ENCODE measurements at regions not wholly inside any gene's neighbourhood (a gene's known extent, or its start where the extent isn't known, plus 50 kb on each side); places are given as distances from the start of the nearest gene placed in this dataset.

- H3K4me1 ChIP-seq = no peaks in the 10 kb centered on the region
- no peaks in the 10 kb centered on the region for H3K36me3 ChIP-seq
- H3K27ac ChIP-seq = no peak overlapping the region
- 82 to 83% methylated on average over 11 of the region's 11 CpGs for WGBS, 2 donors
- H3K27me3 ChIP-seq = no peaks in the 10 kb centered on the region
- no peak overlapping the region for H3K4me3 ChIP-seq
- H3K9me3 ChIP-seq = peaks cover 0 to 5% (median 0%) of the 10 kb centered on the region in 4 donors
- DNase-seq (ENCODE audit: low spot score in 2 of 2) = no peak
- no peak for TF ChIP-seq POLR2A (IDR thresholded peaks at IDR 0.05)
Measured at GRCh38 chr22:49166746-49167145, 660.9 kb downstream of the BRD1 start.

- no peak for DNase-seq (ENCODE audit: low spot score in 2 of 2)
Measured at GRCh38 chr22:49166211-49166610, 661.5 kb downstream of the BRD1 start.

GRCh38 chr22:49164773-49165320 lies 662.8 kb downstream of the BRD1 start:
- H3K27me3 ChIP-seq = no peaks in the 10 kb centered on the region

More at GRCh38 chr22:49166211-49166610, 661.5 kb downstream of the BRD1 start:
- H3K4me3 ChIP-seq = no peak overlapping the region
- H3K9me3 ChIP-seq = peaks cover 0 to 5% (median 0%) of the 10 kb centered on the region in 4 donors
- TF ChIP-seq POLR2A (IDR thresholded peaks at IDR 0.05) (no peak), CTCF (IDR thresholded peaks at IDR 0.05) (no peak), EP300 (IDR thresholded peaks at IDR 0.05) (no peak)
- whole genome bisulfite sequencing, 2 donors = 90 to 91% methylated on average over 13 of the region's 13 CpGs
- H3K27me3 ChIP-seq = no peaks in the 10 kb centered on the region
- H3K4me1 ChIP-seq = no peaks in the 10 kb centered on the region
- no peak overlapping the region for H3K27ac ChIP-seq
- no peaks in the 10 kb centered on the region for H3K36me3 ChIP-seq

GRCh38 chr22:49163960-49164690 lies 663.5 kb downstream of the BRD1 start:
- no peak for DNase-seq (ENCODE audit: low spot score in 2 of 2)
- Histone ChIP-seq H3K36me3 (no peaks in the 10 kb centered on the region), H3K4me1 (no peaks in the 10 kb centered on the region), H3K9me3 (peaks cover 0 to 5% (median 0%) of the 10 kb centered on the region in 4 donors), H3K27me3 (no peaks in the 10 kb centered on the region), H3K4me3 (no peak overlapping the region), H3K27ac (no peak overlapping the region)
- TF ChIP-seq POLR2A (IDR thresholded peaks at IDR 0.05) (no peak), CTCF (IDR thresholded peaks at IDR 0.05) (no peak), EP300 (IDR thresholded peaks at IDR 0.05) (no peak)
- 71 to 74% methylated on average over 24 of the region's 25 CpGs for WGBS, 2 donors

More at GRCh38 chr22:49164773-49165320, 662.8 kb downstream of the BRD1 start:
- Histone ChIP-seq H3K4me3 (no peak overlapping the region), H3K9me3 (peaks cover 0 to 5% (median 0%) of the 10 kb centered on the region in 4 donors), H3K4me1 (no peaks in the 10 kb centered on the region), H3K27ac (no peak overlapping the region), H3K36me3 (no peaks in the 10 kb centered on the region)
- WGBS, 2 donors = 54 to 60% methylated on average over 12 of the region's 14 CpGs
- DNase-seq (ENCODE audit: low spot score in 2 of 2) = no peak
- no peak for TF ChIP-seq POLR2A (IDR thresholded peaks at IDR 0.05)
- TF ChIP-seq EP300 (IDR thresholded peaks at IDR 0.05) = no peak
- no peak for TF ChIP-seq CTCF (IDR thresholded peaks at IDR 0.05)

- Histone ChIP-seq H3K9me3 (peaks cover 0 to 5% (median 0%) of the 10 kb centered on the region in 4 donors), H3K4me3 (no peak overlapping the region), H3K4me1 (no peaks in the 10 kb centered on the region), H3K36me3 (no peaks in the 10 kb centered on the region), H3K27ac (no peak overlapping the region), H3K27me3 (no peaks in the 10 kb centered on the region)
- no peak for DNase-seq (ENCODE audit: low spot score in 2 of 2)
- 75 to 81% methylated on average over 19 to 20 of the region's 20 CpGs for WGBS, 2 donors
- TF ChIP-seq EP300 (IDR thresholded peaks at IDR 0.05) (no peak), CTCF (IDR thresholded peaks at IDR 0.05) (no peak), POLR2A (IDR thresholded peaks at IDR 0.05) (no peak)
Measured at GRCh38 chr22:49163258-49163959, 664.3 kb downstream of the BRD1 start.

All from tibial nerve (tissue), 4 donors.